Activated CD8-positive, alpha-beta T cell treated with anti-CD3 and anti-CD28 coated beads for 36 hours (primary cell): ENCODE measurements at regions not wholly inside any gene's neighbourhood (a gene's known extent, or its start where the extent isn't known, plus 50 kb on each side); places are given as distances from the start of the nearest gene placed in this dataset. TPM values are rescaled to one million over a fixed set of nuclear protein-coding genes. Genes with fewer than 3 reads are reported as not detected.

Source experiments
- microRNA-seq: library from miRNA; unstranded; fragments of <30 nt; microRNA quantifications from one replicate; pipeline ENCODE4 v1.2.0, GENCODE V29; 2022; ENCODE audit warnings: borderline microRNAs expressed, borderline replicate concordance

Small RNAs in the stretch of these regions (microRNA-seq; reads per million reads assigned to microRNA genes)
- not detected for gene MIR6080
